ENCODE measurements at regions not wholly inside any gene's neighbourhood (a gene's known extent, or its start where the extent isn't known, plus 50 kb on each side); places are given as distances from the start of the nearest gene placed in this dataset.

DNA sequence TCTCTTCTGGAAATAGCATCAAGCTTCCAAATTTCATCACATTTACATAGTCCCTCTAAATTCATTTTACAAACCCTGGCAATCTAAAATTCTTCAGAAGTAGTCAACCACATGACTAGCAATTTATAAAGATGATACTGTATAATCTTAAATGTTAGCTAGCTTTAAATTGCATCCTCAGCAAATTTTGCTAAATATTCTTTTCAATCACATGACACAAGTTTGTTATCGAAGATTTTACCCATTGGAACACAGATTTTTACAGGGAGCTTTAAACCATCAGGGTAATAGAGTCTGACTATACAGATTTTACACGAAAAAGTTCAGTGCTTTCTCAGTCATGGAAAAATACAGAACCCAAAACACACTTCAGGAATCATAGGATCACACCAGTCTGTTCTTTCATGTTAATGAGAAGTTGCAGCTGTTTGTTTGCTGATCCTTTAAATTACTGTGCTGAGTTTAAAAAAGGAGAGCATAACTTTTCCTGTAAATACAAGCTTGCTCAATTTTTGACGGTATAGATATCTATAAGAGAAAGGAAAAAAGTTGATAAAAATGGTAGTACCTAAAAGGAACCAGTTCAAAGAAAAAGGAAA, 445.8 kb upstream of the ADGRB3 start:
- ChIA-PET POLR2A (no interaction called here), SMC1A (ENCODE audit: uncharacterized antibody, unreplicated experiment) (interaction anchor here (1.4 kb wide), 1 partner anchor 190 kb away, joined by 3 read pairs; no protein-coding TSS in a partner anchor), RAD21 (ENCODE audit: unreplicated experiment) (no interaction called here), CTCF (interaction anchor here (0.5 kb wide), 2 partner anchors 68 to 282 kb away, joined by 3 to 4 read pairs; no protein-coding TSS in a partner anchor)
- BruUV-seq (replicated peaks), result no TSS peak
- Histone ChIP-seq H3K4me3 (no peak overlapping the region), H3K27ac (ENCODE audit: control insufficient read depth, insufficient read depth) (no peak overlapping the region), H3K79me2 (ENCODE audit: control insufficient read depth, insufficient read depth, low read length) (no peaks in the 10 kb centered on the region), H3K4me1 (ENCODE audit: control insufficient read depth, insufficient read depth, low read length) (no peaks in the 10 kb centered on the region), H3K9ac (ENCODE audit: control insufficient read depth, insufficient read depth, low read length) (no peak overlapping the region), H3K9me3 (replicated peaks; ENCODE audit: control insufficient read depth, insufficient read depth, low read length) (no peaks in the 10 kb centered on the region), H4K20me1 (ENCODE audit: control insufficient read depth, insufficient read depth) (no peaks in the 10 kb centered on the region), H3K36me3 (ENCODE audit: control insufficient read depth in 2 of 2, insufficient read depth in 2 of 2, low read length in 1 of 2) (no peaks in the 10 kb centered on the region), H2AFZ (ENCODE audit: control insufficient read depth, low read depth, low read length) (no peak overlapping the region), H3K27me3 (replicated peaks in 1 of 2; ENCODE audit: control insufficient read depth in 2 of 2, insufficient read depth in 2 of 2, low read length in 1 of 2) (no peaks in the 10 kb centered on the region), H3K4me2 (ENCODE audit: control insufficient read depth, insufficient read depth) (no peak overlapping the region)
- ATAC-seq, result no peak
- TF ChIP-seq STAT1 (conservative IDR thresholded peaks at IDR 0.05) (no peak), NFYA (IDR thresholded peaks at IDR 0.05; ENCODE audit: borderline replicate concordance, low read depth, low read length) (no peak), HDGF (IDR thresholded peaks at IDR 0.05) (no peak), ZZZ3 (IDR thresholded peaks at IDR 0.05; ENCODE audit: control insufficient read depth, insufficient read length, low read depth) (no peak), JUNB (IDR thresholded peaks at IDR 0.05) (no peak), MYC (IDR thresholded peaks at IDR 0.05; ENCODE audit: insufficient read depth, insufficient read length, insufficient replicate concordance, low read length, severe bottlenecking) (no peak), POU2F2 (IDR thresholded peaks at IDR 0.05; ENCODE audit: borderline replicate concordance, low read depth, low read length) (no peak), REST (IDR thresholded peaks at IDR 0.05; ENCODE audit: low read depth, low read length) (no peak), WRNIP1 (IDR thresholded peaks at IDR 0.05; ENCODE audit: borderline replicate concordance, low read depth, low read length) (no peak), CREM (IDR thresholded peaks at IDR 0.05; ENCODE audit: low read depth) (no peak), SMAD1 (IDR thresholded peaks at IDR 0.05; ENCODE audit: low read depth, partially characterized antibody) (no peak)
- TF ChIP-seq, protein P1, sequence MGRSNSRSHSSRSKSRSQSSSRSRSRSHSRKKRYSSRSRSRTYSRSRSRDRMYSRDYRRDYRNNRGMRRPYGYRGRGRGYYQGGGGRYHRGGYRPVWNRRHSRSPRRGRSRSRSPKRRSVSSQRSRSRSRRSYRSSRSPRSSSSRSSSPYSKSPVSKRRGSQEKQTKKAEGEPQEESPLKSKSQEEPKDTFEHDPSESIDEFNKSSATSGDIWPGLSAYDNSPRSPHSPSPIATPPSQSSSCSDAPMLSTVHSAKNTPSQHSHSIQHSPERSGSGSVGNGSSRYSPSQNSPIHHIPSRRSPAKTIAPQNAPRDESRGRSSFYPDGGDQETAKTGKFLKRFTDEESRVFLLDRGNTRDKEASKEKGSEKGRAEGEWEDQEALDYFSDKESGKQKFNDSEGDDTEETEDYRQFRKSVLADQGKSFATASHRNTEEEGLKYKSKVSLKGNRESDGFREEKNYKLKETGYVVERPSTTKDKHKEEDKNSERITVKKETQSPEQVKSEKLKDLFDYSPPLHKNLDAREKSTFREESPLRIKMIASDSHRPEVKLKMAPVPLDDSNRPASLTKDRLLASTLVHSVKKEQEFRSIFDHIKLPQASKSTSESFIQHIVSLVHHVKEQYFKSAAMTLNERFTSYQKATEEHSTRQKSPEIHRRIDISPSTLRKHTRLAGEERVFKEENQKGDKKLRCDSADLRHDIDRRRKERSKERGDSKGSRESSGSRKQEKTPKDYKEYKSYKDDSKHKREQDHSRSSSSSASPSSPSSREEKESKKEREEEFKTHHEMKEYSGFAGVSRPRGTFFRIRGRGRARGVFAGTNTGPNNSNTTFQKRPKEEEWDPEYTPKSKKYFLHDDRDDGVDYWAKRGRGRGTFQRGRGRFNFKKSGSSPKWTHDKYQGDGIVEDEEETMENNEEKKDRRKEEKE (IDR thresholded peaks at IDR 0.05), result no peak
- DNase-seq (ENCODE audit: low read depth, low spot score), result no peak
- 29% methylated on average over 3 of the region's 3 CpGs for WGBS (ENCODE audit: insufficient coverage, insufficient replicate concordance, low lambda C conversion rate, missing lambda C conversion rate)
- FAIRE-seq, result no peak
- in situ Hi-C loops (cut with MboI) (no loop called here), intact Hi-C loops (cut with micrococcal nuclease; ENCODE audit: unreplicated experiment) (no loop called here)
